NCI-H1417 treated with DMSO at 0.1 percent for 48 hours (cell line): ENCODE measurements at regions not wholly inside any gene's neighbourhood (a gene's known extent, or its start where the extent isn't known, plus 50 kb on each side); places are given as distances from the start of the nearest gene placed in this dataset.

Experiments used
- DNase-seq: peaks from one replicate; lab custom pipeline; 2025; lab: John Stamatoyannopoulos, UW

GRCh38 chr12:94031763-94032162 lies 116.6 kb upstream of the PLXNC1 start:
- DNase-seq: no peak

GRCh38 chr12:94032368-94032767 lies 116.0 kb upstream of the PLXNC1 start:
- no peak for DNase-seq

- no peak for DNase-seq
These were observed 115.3 kb upstream of the PLXNC1 start for GRCh38 chr12:94033101-94033500.

- no peak for DNase-seq
These were observed 114.6 kb upstream of the PLXNC1 start for GRCh38 chr12:94033784-94034183.

GRCh38 chr12:94037444-94037843 lies 110.9 kb upstream of the PLXNC1 start:
- DNase-seq: no peak

- no peak for DNase-seq
These were observed 109.8 kb upstream of the PLXNC1 start for GRCh38 chr12:94038605-94039004.

GRCh38 chr12:94039199-94039840 lies 109.1 kb upstream of the PLXNC1 start:
- DNase-seq: no peak

- no peak for DNase-seq
These were observed 108.5 kb upstream of the PLXNC1 start for GRCh38 chr12:94039914-94040313.

GRCh38 chr12:94041850-94042249 lies 106.5 kb upstream of the PLXNC1 start:
- no peak for DNase-seq

- no peak for DNase-seq
These were observed 106.1 kb upstream of the PLXNC1 start for GRCh38 chr12:94042321-94042720.

GRCh38 chr12:94046626-94047410 lies 101.6 kb upstream of the PLXNC1 start:
- DNase-seq: no peak

- DNase-seq: no peak
These were observed 100.4 kb upstream of the PLXNC1 start for GRCh38 chr12:94047781-94048567.

GRCh38 chr12:94048757-94049156 lies 99.6 kb upstream of the PLXNC1 start:
- no peak for DNase-seq

GRCh38 chr12:94049718-94050117 lies 98.7 kb upstream of the PLXNC1 start:
- no peak for DNase-seq

- no peak for DNase-seq
These were observed 94.7 kb upstream of the PLXNC1 start for GRCh38 chr12:94053676-94054075.

- no peak for DNase-seq
These were observed 92.8 kb upstream of the PLXNC1 start for GRCh38 chr12:94055528-94055927.

GRCh38 chr12:94056419-94057158 lies 91.8 kb upstream of the PLXNC1 start:
- no peak for DNase-seq

- no peak for DNase-seq
These were observed 90.9 kb upstream of the PLXNC1 start for GRCh38 chr12:94057262-94058151.

GRCh38 chr12:94059394-94060368 lies 88.7 kb upstream of the PLXNC1 start:
- no peak for DNase-seq

GRCh38 chr12:94062194-94062593 lies 86.2 kb upstream of the PLXNC1 start:
- DNase-seq: no peak
